ENCODE measurements at regions not wholly inside any gene's neighbourhood (a gene's known extent, or its start where the extent isn't known, plus 50 kb on each side); places are given as distances from the start of the nearest gene placed in this dataset.

- Histone ChIP-seq H3K27ac (ENCODE audit: low read depth, low read length) (no peak overlapping the region), H3K27me3 (ENCODE audit: control insufficient read depth, insufficient read depth, low read length) (no peaks in the 10 kb centered on the region), H3K4me3 (ENCODE audit: low read depth, low read length) (no peak overlapping the region), H3K9me3 (ENCODE audit: control insufficient read depth, insufficient read depth, low read length) (peaks cover 4% of the 10 kb centered on the region; the same call in 1 of the 2 replicates)
- DNase-seq (ENCODE audit: low read depth, low spot score) = no peak
- ChIA-PET POLR2A (no interaction called here), CTCF (no interaction called here)
- TF ChIP-seq, protein P1, sequence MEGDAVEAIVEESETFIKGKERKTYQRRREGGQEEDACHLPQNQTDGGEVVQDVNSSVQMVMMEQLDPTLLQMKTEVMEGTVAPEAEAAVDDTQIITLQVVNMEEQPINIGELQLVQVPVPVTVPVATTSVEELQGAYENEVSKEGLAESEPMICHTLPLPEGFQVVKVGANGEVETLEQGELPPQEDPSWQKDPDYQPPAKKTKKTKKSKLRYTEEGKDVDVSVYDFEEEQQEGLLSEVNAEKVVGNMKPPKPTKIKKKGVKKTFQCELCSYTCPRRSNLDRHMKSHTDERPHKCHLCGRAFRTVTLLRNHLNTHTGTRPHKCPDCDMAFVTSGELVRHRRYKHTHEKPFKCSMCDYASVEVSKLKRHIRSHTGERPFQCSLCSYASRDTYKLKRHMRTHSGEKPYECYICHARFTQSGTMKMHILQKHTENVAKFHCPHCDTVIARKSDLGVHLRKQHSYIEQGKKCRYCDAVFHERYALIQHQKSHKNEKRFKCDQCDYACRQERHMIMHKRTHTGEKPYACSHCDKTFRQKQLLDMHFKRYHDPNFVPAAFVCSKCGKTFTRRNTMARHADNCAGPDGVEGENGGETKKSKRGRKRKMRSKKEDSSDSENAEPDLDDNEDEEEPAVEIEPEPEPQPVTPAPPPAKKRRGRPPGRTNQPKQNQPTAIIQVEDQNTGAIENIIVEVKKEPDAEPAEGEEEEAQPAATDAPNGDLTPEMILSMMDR (IDR thresholded peaks at IDR 0.05; ENCODE audit: low read depth, low read length) = no peak
Observed at GRCh38 chr11:42036201-42036600, 576.7 kb upstream of the LRRC4C start.

- Histone ChIP-seq H3K9me3 (ENCODE audit: control insufficient read depth, insufficient read depth, low read length) (peaks cover 4% of the 10 kb centered on the region), H3K27ac (ENCODE audit: low read depth, low read length) (no peak overlapping the region), H3K27me3 (ENCODE audit: control insufficient read depth, insufficient read depth, low read length) (no peaks in the 10 kb centered on the region), H3K4me3 (ENCODE audit: low read depth, low read length) (no peak overlapping the region)
- ChIA-PET CTCF (no interaction called here), POLR2A (no interaction called here)
- TF ChIP-seq, protein P1 (IDR thresholded peaks at IDR 0.05; ENCODE audit: low read depth, low read length) = no peak
- no peak for DNase-seq (ENCODE audit: low read depth, low spot score)
Observed at GRCh38 chr11:42043312-42043711, 583.9 kb upstream of the LRRC4C start.

DNA sequence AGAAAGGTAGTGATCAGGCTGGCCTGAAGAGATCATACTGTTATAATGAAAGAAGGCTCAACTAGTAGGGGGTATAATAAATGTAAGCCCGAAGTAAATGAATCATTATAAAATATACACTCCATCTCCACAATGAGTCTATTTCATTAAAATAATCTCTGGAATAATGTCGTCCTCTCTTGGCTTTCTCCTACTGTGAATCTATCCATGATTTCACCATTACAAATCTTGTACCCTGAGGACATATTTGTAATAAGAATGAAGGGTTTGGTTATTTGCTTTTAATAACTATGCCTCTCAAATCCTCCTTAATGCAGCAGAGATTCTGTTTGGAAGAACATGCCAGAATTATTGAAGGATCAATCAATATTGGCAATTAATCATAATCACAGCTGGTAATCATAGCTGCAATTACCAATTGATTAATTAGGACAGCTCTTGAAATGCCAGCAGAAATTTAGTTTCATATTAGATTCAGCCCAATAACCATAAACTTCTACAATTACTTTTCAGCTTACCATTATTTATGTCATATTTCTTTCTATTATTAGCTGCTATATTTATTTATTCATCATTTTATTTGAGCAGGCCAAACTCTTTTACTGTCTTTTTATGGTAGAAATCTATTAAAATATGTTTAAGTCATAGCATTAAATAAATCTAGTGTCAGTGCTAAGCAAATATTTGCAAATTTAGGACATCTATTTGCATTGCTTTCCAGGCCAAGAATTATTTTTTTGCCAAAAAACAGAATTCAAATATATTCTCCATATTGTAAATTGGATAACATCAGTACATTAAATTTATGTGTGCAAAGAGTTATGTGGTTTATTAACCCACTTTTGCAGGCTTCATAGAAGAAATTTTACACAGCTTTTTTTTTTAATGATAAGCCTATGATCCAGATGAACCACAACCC, 588.4 kb upstream of the LRRC4C start:
- no peak overlapping the region for H3K27ac ChIP-seq (ENCODE audit: low read depth, low read length)
- no peak overlapping the region for H3K4me3 ChIP-seq (ENCODE audit: low read depth, low read length)
- DNase-seq (ENCODE audit: low read depth, low spot score) = no peak
- POLR2A ChIA-PET = no interaction called here
- peaks cover 4% of the 10 kb centered on the region for H3K9me3 ChIP-seq (ENCODE audit: control insufficient read depth, insufficient read depth, low read length)
- TF ChIP-seq, protein P1 (IDR thresholded peaks at IDR 0.05; ENCODE audit: low read depth, low read length) = no peak
- CTCF ChIA-PET = no interaction called here
- H3K27me3 ChIP-seq (ENCODE audit: control insufficient read depth, insufficient read depth, low read length) = no peaks in the 10 kb centered on the region

- CTCF ChIA-PET = no interaction called here
- Histone ChIP-seq H3K4me3 (ENCODE audit: low read depth, low read length) (no peak overlapping the region), H3K9me3 (ENCODE audit: control insufficient read depth, insufficient read depth, low read length) (peaks cover 4% of the 10 kb centered on the region), H3K27me3 (ENCODE audit: control insufficient read depth, insufficient read depth, low read length) (no peaks in the 10 kb centered on the region), H3K27ac (ENCODE audit: low read depth, low read length) (no peak overlapping the region)
- POLR2A ChIA-PET = no interaction called here
- no peak for DNase-seq (ENCODE audit: low read depth, low spot score)
- TF ChIP-seq, protein P1 (IDR thresholded peaks at IDR 0.05; ENCODE audit: low read depth, low read length) = no peak
Observed at GRCh38 chr11:42049186-42049585, 589.7 kb upstream of the LRRC4C start.

DNA sequence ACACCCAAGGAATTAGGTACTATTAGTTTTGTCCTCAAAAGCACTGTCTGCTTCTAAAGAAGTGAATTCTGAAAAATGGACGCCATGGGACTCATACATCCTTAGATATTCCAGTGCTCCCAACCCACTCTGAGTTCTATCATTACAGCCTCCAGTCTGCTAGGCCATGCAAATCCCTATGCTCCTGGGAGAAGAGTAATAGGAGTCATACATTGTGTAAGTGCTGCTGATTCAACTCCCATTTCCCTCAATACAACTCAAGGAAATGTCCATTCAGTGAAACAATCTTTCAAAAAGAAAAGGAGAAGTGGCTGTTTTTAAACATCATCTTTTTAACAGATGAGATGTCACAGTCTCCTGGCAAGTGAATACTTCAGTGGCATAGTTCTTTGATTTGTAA, 590.2 kb upstream of the LRRC4C start:
- H3K27ac ChIP-seq (ENCODE audit: low read depth, low read length) = no peak overlapping the region
- POLR2A ChIA-PET = no interaction called here
- H3K27me3 ChIP-seq (ENCODE audit: control insufficient read depth, insufficient read depth, low read length) = no peaks in the 10 kb centered on the region
- H3K9me3 ChIP-seq (ENCODE audit: control insufficient read depth, insufficient read depth, low read length) = peaks cover 4% of the 10 kb centered on the region
- DNase-seq (ENCODE audit: low read depth, low spot score) = no peak
- CTCF ChIA-PET = no interaction called here
- TF ChIP-seq, protein P1 (IDR thresholded peaks at IDR 0.05; ENCODE audit: low read depth, low read length) = no peak
- H3K4me3 ChIP-seq (ENCODE audit: low read depth, low read length) = no peak overlapping the region
